H1 (cell line): ENCODE measurements at regions not wholly inside any gene's neighbourhood (a gene's known extent, or its start where the extent isn't known, plus 50 kb on each side); places are given as distances from the start of the nearest gene placed in this dataset.

Source experiments
- CTCF ChIA-PET: fragments of 300-600 bp; sonication (Branson Sonifier 250); formaldehyde crosslinking; loops from one replicate; lab custom pipeline; 2021; ENCODE audit not compliant: partially characterized antibody; lab: Charles Lee
- POLR2A ChIA-PET: fragments of 300-600 bp; sonication (Branson Sonifier 250); formaldehyde crosslinking; loops from one replicate; lab custom pipeline; 2021; ENCODE audit warnings: inconsistent platforms; ENCODE audit not compliant: partially characterized antibody; lab: Charles Lee
- DNase-seq, 2 experiments: peaks; one replicate each; pipeline versions ENCODE4 v3.0.0 to v3.0.0-alpha.2; 2010 to 2022; ENCODE audit warnings: low spot score in 2 of 2, low read depth in 1 of 2, mixed read lengths in 1 of 2
- FAIRE-seq: peaks from 2 replicates; lab custom pipeline; 2011; peaks lifted over from hg19 to GRCh38; lab: Jason Lieb, UNC
- H2AFZ ChIP-seq: 2 replicates; pipeline ENCODE4 v1.8.1; 2012; ENCODE audit warnings: low read length, inconsistent platforms
- H2AK5ac ChIP-seq: 2 replicates; pipeline ENCODE4 v1.6.1; 2013; ENCODE audit warnings: low read depth, low read length
- H2BK120ac ChIP-seq: replicated peaks from 2 replicates; pipeline ENCODE3; 2013; ENCODE audit warnings: low read depth, low read length, inconsistent platforms
- H2BK12ac ChIP-seq: 2 replicates; pipeline ENCODE4 v1.6.1; 2013; ENCODE audit warnings: low read depth, low read length
- H2BK15ac ChIP-seq: 2 replicates; pipeline ENCODE4 v1.6.1; 2013; ENCODE audit warnings: low read length
- H2BK20ac ChIP-seq: 2 replicates; pipeline ENCODE4 v1.6.1; 2013; ENCODE audit warnings: low read length
- H2BK5ac ChIP-seq: 2 replicates; pipeline ENCODE4 v1.6.1; 2013; ENCODE audit warnings: low read depth, low read length
- H3K14ac ChIP-seq: 2 replicates; pipeline ENCODE4 v1.6.1; 2013; ENCODE audit warnings: inconsistent platforms; ENCODE audit not compliant: insufficient read length
- H3K18ac ChIP-seq: 2 replicates; pipeline ENCODE4 v1.6.1; 2013; ENCODE audit warnings: low read length; ENCODE audit errors: extremely low read depth
- H3K23ac ChIP-seq: 2 replicates; pipeline ENCODE4 v1.6.1; 2013; ENCODE audit warnings: inconsistent platforms; ENCODE audit not compliant: insufficient read length
- H3K23me2 ChIP-seq: 2 replicates; pipeline ENCODE4 v1.6.1; 2013; ENCODE audit warnings: low read depth, low read length
- H3K27ac ChIP-seq: 2 replicates; pipeline ENCODE4 v1.6.1; 2011; ENCODE audit warnings: low read depth, low read length, inconsistent platforms
- H3K27me3 ChIP-seq, 4 experiments: replicated peaks in 1 of 4; 1 replicate in 1 of 4; 2 replicates in 3 of 4; pipeline versions ENCODE4 v1.6.1 to v1.8.1; 2011 to 2013; ENCODE audit warnings: low read length in 3 of 4, mild to moderate bottlenecking in 3 of 4, inconsistent platforms in 2 of 4, mixed read lengths in 2 of 4, moderate library complexity in 1 of 4; ENCODE audit not compliant: control insufficient read depth in 3 of 4, insufficient read depth in 3 of 4; ENCODE audit errors: extremely low read depth in 1 of 4
- H3K36me3 ChIP-seq, 4 experiments: 2 replicates each; pipeline versions ENCODE4 v1.6.1 to v1.8.1; 2011 to 2013; ENCODE audit warnings: mild to moderate bottlenecking in 4 of 4, low read length in 3 of 4, moderate library complexity in 2 of 4, control low read depth in 1 of 4, inconsistent platforms in 1 of 4; ENCODE audit not compliant: insufficient read depth in 4 of 4, control insufficient read depth in 2 of 4
- H3K4ac ChIP-seq: replicated peaks from 2 replicates; pipeline ENCODE3; 2013; ENCODE audit warnings: low read length, low read depth, mixed read lengths, inconsistent platforms; ENCODE audit not compliant: insufficient read length
- H3K4me1 ChIP-seq, 4 experiments: replicated peaks in 1 of 4; 1 replicate in 1 of 4; 2 replicates in 3 of 4; pipeline versions ENCODE4 v1.6.1 to v1.8.1; 2011 to 2013; ENCODE audit warnings: low read length in 3 of 4, inconsistent platforms in 2 of 4, mixed read lengths in 1 of 4; ENCODE audit not compliant: insufficient read depth in 4 of 4, control insufficient read depth in 3 of 4
- H3K4me2 ChIP-seq, 2 experiments: 2 replicates each; pipeline versions ENCODE4 v1.6.1 to v1.8.1; 2011 to 2013; ENCODE audit warnings: low read depth in 2 of 2, low read length in 2 of 2, control low read depth in 1 of 2, inconsistent platforms in 1 of 2, mild to moderate bottlenecking in 1 of 2; ENCODE audit not compliant: insufficient read depth in 1 of 2
- H3K4me3 ChIP-seq, 4 experiments: fragments of 200-600, 300-600 bp in 1 of 4; sonication (generic), shearing (Covaris generic), sonication (Bioruptor Twin) in 1 of 4; 2 replicates each; pipeline versions ENCODE4 v1.5.1 to v1.8.1; 2011 to 2016; ENCODE audit warnings: low read length in 4 of 4, low read depth in 3 of 4, control low read depth in 2 of 4, inconsistent platforms in 2 of 4, mild to moderate bottlenecking in 2 of 4, mixed read lengths in 1 of 4, moderate library complexity in 1 of 4; ENCODE audit not compliant: insufficient read depth in 2 of 4; ENCODE audit errors: extremely low read depth in 1 of 4
- H3K56ac ChIP-seq: replicated peaks from 2 replicates; pipeline ENCODE3; 2013; ENCODE audit warnings: low read depth, mild to moderate bottlenecking, mixed read lengths, low read length, inconsistent platforms; ENCODE audit not compliant: insufficient read length
- H3K79me1 ChIP-seq: 2 replicates; pipeline ENCODE4 v1.6.1; 2013; ENCODE audit warnings: low read depth, low read length, control low read depth
- H3K79me2 ChIP-seq, 2 experiments: 2 replicates each; pipeline versions ENCODE4 v1.6.1 to v1.8.1; 2012 to 2013; ENCODE audit warnings: low read length in 2 of 2, mild to moderate bottlenecking in 2 of 2, inconsistent platforms in 1 of 2; ENCODE audit not compliant: insufficient read depth in 2 of 2, control insufficient read depth in 1 of 2
- H3K9ac ChIP-seq, 4 experiments: replicated peaks in 1 of 4; 1 replicate in 1 of 4; 2 replicates in 3 of 4; pipeline versions ENCODE4 v1.6.1 to v1.8.1; 2011 to 2013; ENCODE audit warnings: low read depth in 3 of 4, low read length in 3 of 4, control low read depth in 2 of 4, mild to moderate bottlenecking in 2 of 4, moderate library complexity in 2 of 4, inconsistent platforms in 1 of 4; ENCODE audit errors: extremely low read depth in 1 of 4
- H3K9me3 ChIP-seq, 2 experiments: 2 replicates each; pipeline versions ENCODE4 v1.6.1 to v1.8.1; 2012 to 2013; ENCODE audit warnings: mild to moderate bottlenecking in 2 of 2, moderate library complexity in 2 of 2, control low read depth in 1 of 2, inconsistent platforms in 1 of 2, low read depth in 1 of 2, low read length in 1 of 2, mixed read lengths in 1 of 2; ENCODE audit not compliant: insufficient read depth in 2 of 2
- H4K20me1 ChIP-seq, 2 experiments: replicated peaks in 1 of 2; 2 replicates each; pipeline versions ENCODE3 to v1.8.1; 2011 to 2013; ENCODE audit warnings: inconsistent platforms in 2 of 2, low read length in 2 of 2, mild to moderate bottlenecking in 1 of 2; ENCODE audit not compliant: insufficient read depth in 2 of 2, control insufficient read depth in 1 of 2
- H4K5ac ChIP-seq: 2 replicates; pipeline ENCODE4 v1.6.1; 2013; ENCODE audit warnings: low read length, low read depth, mixed read lengths, inconsistent platforms; ENCODE audit not compliant: insufficient read length
- H4K8ac ChIP-seq: 2 replicates; pipeline ENCODE4 v1.8.0; 2013; ENCODE audit warnings: mild to moderate bottlenecking, moderate library complexity, low read length, inconsistent platforms; ENCODE audit not compliant: insufficient read depth; ENCODE audit errors: extremely low read depth
- H4K91ac ChIP-seq: replicated peaks from 2 replicates; pipeline ENCODE3; 2013; ENCODE audit warnings: low read length, mixed read lengths, inconsistent platforms; ENCODE audit not compliant: insufficient read length
- CHD2 ChIP-seq: IDR thresholded peaks from 2 replicates; pipeline ENCODE4 v1.6.1; 2012; ENCODE audit warnings: low read length, improper control_type of control experiment
- E2F6 ChIP-seq: IDR thresholded peaks from 2 replicates; pipeline ENCODE4 v1.6.1; 2012; ENCODE audit warnings: inconsistent platforms
- HDAC6 ChIP-seq: IDR thresholded peaks from one replicate; pipeline ENCODE4 v1.7.1; 2012; ENCODE audit warnings: low read depth, mild to moderate bottlenecking, inconsistent platforms, low read length, moderate library complexity
- MAFK ChIP-seq: IDR thresholded peaks from 2 replicates; pipeline ENCODE4 v1.6.1; 2012; ENCODE audit warnings: low read depth, mild to moderate bottlenecking, improper control_type of control experiment, low read length
- RBBP5 ChIP-seq: IDR thresholded peaks from 2 replicates; pipeline ENCODE4 v1.7.1; 2012; ENCODE audit warnings: low read depth, mild to moderate bottlenecking, inconsistent platforms, low read length, moderate library complexity, borderline replicate concordance
- SIX5 ChIP-seq: IDR thresholded peaks from 2 replicates; pipeline ENCODE4 v1.6.1; 2011; ENCODE audit warnings: mild to moderate bottlenecking, low read depth, low read length
- SP1 ChIP-seq: IDR thresholded peaks from 2 replicates; pipeline ENCODE4 v1.6.1; 2011; ENCODE audit warnings: low read depth, low read length
- ZNF274 ChIP-seq: IDR thresholded peaks from 2 replicates; pipeline ENCODE4 v1.7.0; 2012; ENCODE audit warnings: low read length, borderline replicate concordance; ENCODE audit errors: extremely low read depth
- WGBS, 2 experiments: shearing (Covaris generic) in 1 of 2; methylation state at CpG; one replicate each; pipeline versions ENCODE4 v1.1.6 to v1.1.7; 2013 to 2015; ENCODE audit warnings: low lambda C conversion rate in 2 of 2, mixed read lengths in 2 of 2, inconsistent platforms in 1 of 2, low coverage in 1 of 2, missing lambda C conversion rate in 1 of 2; ENCODE audit not compliant: insufficient replicate concordance in 2 of 2, insufficient coverage in 1 of 2, insufficient read length in 1 of 2; ENCODE audit errors: extremely low coverage in 1 of 2, missing lambda C conversion rate in 1 of 2; 5-methylcytosine and 5-hydroxymethylcytosine counted together

- no peak overlapping the region for H3K27ac ChIP-seq
- CTCF ChIA-PET, result interaction anchor here (1.2 kb wide), 1 partner anchor 421 kb away, joined by 4 read pairs; no protein-coding TSS in a partner anchor
- TF ChIP-seq SIX5 (no peak), HDAC6 (no peak), CHD2 (no peak), E2F6 (no peak), SP1 (no peak), ZNF274 (no peak), RBBP5 (no peak), MAFK (no peak)
These were observed 530.1 kb downstream of the ANKRD7 start for GRCh38 chr7:118754608-118755007.

More at GRCh38 chr7:118754608-118755007, 530.1 kb downstream of the ANKRD7 start:
- no peak for FAIRE-seq
- H3K14ac ChIP-seq, result no peak overlapping the region
- POLR2A ChIA-PET, result no interaction called here
- no peaks in the 10 kb centered on the region for H4K20me1 ChIP-seq
- no peak overlapping the region for H4K8ac ChIP-seq
- H3K27me3 ChIP-seq, result no peaks in the 10 kb centered on the region
- H2AK5ac ChIP-seq, result no peak overlapping the region
- no peak for DNase-seq
- H3K4me3 ChIP-seq, result no peak overlapping the region
- H3K79me2 ChIP-seq, result no peaks in the 10 kb centered on the region
- H2BK20ac ChIP-seq, result no peak overlapping the region
- H2BK15ac ChIP-seq, result no peak overlapping the region
- H2AFZ ChIP-seq, result no peak overlapping the region
- H2BK120ac ChIP-seq, result no peak overlapping the region
- no peak overlapping the region for H4K5ac ChIP-seq
- no peaks in the 10 kb centered on the region for H3K4me1 ChIP-seq
- H3K36me3 ChIP-seq, result no peaks in the 10 kb centered on the region
- no peak overlapping the region for H3K23ac ChIP-seq
- H3K4me2 ChIP-seq, result no peak overlapping the region
- H2BK12ac ChIP-seq, result no peak overlapping the region
- H3K4ac ChIP-seq, result no peak overlapping the region
- no peaks in the 10 kb centered on the region for H3K23me2 ChIP-seq
- H3K18ac ChIP-seq, result no peak overlapping the region
- whole genome bisulfite sequencing, 2 experiments, result 89% methylated on average over 3 of the region's 3 CpGs; no CpG with 5 or more reads in 1 of the 2 experiments
- H2BK5ac ChIP-seq, result no peak overlapping the region
- no peak overlapping the region for H4K91ac ChIP-seq
- H3K9me3 ChIP-seq, result no peaks in the 10 kb centered on the region
- H3K9ac ChIP-seq, result no peak overlapping the region
- no peak overlapping the region for H3K56ac ChIP-seq
- H3K79me1 ChIP-seq, result no peaks in the 10 kb centered on the region
